GDM1 (cell line): ENCODE measurements at regions not wholly inside any gene's neighbourhood (a gene's known extent, or its start where the extent isn't known, plus 50 kb on each side); places are given as distances from the start of the nearest gene placed in this dataset.

Experiments
- DNase-seq: peaks from one replicate; lab custom pipeline; 2025; lab: John Stamatoyannopoulos, UW

DNA sequence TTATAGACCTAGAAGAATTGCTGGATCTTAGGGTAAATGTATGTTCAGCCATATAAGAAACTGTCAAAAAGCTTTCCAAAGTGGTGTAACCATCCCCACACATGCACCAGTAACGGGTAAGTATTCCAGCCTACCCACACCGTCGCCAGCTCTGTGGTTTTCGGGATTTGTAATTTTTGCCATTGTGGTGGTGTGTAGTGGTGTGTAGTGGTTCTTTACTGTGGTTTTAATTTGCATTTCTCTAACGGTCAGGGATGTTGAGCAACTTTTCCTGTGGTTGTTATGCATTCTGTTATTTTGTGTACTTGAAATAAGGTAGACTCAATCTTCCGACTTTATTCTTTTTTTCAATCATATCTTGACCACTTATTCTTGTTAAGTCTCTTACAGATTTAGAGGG lies 342.4 kb upstream of the AJAP1 start:
- DNase-seq, result no peak

DNA sequence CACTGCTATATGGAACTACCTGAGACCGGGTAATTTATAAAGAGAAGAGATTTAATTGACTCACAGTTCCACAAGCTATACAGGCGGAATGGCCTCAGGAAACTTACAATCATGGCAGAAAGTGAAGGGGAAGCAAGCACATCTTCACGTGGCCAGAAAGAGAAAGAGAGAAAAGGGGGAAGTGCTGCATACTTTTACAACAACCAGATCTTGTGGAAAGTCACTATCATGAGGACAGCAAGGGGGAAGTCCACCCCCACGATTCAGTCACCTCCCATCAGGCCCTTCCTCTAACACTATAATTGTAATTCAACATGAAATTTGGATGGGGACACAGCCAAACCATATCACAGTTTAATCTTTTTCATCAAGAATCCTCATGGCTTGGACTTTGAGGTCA lies 339.2 kb upstream of the AJAP1 start:
- DNase-seq, result no peak

DNA sequence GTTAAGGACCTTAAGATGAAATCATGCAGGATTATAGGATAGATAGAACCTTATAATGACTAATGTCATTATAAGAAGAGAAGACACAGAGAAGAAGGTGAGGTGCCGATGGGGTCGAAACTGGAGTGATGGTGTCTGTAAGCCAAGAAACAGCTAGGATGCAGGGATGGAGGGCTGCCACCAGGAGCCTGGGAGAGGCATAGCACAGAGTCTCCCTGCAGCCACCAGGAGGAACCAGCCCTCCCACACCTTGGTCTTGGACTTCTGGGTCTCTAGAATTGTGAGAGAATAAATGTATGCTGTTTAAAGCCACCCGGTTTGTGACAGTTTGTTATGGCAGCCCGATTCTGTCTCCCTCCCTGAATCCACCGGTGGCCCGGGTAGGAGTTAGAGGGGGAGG lies 337.2 kb upstream of the AJAP1 start:
- DNase-seq, result no peak

DNA sequence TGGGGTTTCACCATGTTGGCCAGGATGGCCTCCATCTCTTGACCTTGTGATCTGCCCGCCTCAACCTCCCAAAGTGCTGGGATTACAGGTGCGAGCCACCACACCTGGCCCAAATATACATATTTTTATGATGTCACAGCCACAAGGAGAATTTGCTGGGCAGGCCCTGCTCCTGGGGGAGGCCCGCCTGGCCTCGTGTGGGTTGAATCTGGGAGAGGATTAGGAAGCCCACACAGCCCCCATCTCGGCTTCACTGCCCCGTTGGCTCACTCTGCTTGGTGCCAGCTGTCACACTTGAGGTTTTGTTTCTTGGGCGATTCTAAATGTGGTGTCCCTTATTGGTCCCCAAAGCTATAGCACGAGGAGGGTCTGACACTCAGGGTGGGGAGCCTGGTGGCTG lies 335.7 kb upstream of the AJAP1 start:
- no peak for DNase-seq

DNA sequence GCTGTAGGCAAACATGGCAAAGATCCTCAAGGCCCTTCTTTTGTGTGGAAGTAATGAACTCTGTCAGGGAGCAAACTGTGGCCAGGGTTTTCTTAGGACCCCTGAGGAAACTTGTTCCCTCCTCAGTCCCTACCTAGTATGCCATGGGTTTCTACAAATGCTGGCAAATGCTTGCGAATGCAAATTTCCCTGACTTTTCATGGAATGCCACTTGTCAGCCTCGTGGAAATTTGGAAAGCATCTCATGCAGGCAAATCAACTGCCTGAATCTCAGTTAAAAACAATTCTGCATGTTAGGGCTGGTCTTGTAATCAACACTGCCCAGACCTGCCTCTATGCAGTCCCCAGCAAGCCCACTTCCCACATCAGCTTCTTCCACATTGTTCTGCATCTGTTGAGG lies 334.9 kb upstream of the AJAP1 start:
- no peak for DNase-seq

DNA sequence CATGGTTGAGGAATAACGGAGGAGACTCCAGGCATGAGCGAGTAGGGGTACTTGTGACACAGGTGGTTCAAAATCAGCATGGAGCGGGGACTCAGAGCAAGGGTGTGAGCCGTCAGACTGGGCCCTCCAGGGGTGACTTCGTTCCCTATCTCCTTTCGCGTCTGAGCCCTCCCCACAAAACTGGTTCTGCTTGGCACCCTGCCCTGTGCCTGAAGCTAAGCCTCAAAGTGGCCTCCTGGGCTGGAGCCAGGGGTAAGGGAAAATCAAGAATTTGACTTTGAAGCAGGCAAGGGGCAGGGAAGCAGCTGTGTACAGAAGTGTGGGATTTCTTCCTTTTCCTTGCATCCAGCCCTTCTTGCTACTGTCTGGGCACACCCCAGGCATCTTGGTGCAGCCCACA lies 331.5 kb upstream of the AJAP1 start:
- DNase-seq, result no peak

DNA sequence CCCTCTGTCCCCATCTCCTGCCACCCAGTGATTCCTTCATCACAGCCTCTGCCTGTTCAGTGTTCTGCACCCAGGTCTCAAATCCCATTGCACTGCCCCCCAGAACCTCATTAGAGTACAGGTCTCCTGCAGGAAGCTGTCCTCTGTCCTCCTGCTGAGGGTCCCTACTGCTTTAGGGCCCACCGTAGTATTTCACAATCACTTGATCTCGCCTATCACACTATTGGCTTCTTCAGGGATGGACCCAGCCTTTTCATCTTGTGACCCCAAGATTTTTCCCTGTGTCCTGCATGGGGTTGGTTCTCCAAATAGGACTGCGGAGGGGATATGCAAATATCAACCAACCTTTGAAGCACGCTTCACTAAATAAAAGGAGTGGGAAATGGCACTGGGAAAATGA lies 331.1 kb upstream of the AJAP1 start:
- DNase-seq, result no peak

DNA sequence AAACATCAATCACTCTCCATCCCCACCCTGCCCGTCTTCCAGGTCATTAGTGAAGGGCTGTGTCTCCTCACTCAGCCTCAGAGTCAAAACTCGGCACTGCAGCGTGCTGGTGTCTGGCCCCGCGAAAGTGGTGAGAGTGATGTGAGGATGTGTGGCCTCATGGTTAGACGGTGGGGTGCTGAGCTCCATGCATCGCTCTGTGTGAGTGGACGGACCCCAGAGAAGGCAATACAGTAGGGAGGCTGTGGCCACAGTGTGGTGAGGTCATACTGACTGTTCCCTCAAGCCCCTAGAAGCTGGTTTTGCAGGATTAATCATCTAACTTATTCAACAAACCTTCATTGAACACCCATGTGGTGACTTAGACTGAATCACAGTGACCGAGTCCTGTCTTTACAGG lies 329.9 kb upstream of the AJAP1 start:
- no peak for DNase-seq

DNA sequence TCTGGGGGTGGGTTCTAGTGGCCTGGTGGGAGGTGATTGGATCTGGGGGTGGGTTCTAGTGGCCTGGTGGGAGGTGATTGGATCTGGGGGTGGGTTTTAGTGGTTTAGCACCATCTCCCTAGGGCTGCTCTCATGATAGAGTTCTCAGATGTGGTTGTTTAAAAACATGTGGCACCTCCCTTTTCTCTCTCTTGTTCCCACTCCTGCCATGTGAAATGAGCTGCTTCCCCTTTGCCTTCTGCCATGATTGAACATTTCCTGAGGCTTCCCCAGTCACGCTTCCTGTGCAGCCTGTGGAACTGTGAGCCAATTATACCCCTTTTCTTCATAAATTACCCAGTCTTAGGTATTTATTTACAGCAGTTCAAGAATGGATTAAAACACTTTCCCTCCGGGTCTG lies 327.3 kb upstream of the AJAP1 start:
- no peak for DNase-seq

DNA sequence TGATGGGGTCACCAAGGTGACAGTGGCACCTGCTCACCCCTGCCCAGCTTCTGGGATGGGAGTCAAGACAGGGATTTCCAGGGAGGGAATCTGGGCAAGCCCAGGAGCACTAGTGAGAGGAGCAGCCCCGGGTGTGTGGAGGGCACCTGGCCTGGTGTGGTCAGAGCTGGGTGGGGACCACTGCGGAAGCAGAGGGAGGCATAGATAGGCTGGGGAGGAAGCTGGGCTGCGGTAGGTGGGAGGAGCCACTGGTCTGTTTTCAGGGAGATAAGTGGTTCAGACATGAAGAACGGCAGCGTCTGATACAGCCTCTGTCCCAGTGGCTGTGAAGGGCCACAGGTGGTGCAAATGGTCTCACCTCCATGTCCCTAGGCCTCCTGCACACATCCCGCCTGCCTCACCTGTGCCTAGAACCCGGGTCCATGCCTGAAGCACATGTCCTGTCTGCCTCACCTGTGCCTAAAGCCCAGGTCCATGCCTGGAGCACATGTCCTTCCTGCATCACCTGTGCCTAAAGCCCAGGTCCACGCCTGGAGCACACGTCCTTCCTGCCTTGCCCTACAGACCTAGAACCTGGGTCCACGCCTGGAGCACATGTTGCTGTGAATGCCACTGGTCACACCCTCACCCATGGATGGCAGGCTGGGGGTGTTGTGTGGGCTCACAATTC lies 325.9 kb upstream of the AJAP1 start:
- no peak for DNase-seq

DNA sequence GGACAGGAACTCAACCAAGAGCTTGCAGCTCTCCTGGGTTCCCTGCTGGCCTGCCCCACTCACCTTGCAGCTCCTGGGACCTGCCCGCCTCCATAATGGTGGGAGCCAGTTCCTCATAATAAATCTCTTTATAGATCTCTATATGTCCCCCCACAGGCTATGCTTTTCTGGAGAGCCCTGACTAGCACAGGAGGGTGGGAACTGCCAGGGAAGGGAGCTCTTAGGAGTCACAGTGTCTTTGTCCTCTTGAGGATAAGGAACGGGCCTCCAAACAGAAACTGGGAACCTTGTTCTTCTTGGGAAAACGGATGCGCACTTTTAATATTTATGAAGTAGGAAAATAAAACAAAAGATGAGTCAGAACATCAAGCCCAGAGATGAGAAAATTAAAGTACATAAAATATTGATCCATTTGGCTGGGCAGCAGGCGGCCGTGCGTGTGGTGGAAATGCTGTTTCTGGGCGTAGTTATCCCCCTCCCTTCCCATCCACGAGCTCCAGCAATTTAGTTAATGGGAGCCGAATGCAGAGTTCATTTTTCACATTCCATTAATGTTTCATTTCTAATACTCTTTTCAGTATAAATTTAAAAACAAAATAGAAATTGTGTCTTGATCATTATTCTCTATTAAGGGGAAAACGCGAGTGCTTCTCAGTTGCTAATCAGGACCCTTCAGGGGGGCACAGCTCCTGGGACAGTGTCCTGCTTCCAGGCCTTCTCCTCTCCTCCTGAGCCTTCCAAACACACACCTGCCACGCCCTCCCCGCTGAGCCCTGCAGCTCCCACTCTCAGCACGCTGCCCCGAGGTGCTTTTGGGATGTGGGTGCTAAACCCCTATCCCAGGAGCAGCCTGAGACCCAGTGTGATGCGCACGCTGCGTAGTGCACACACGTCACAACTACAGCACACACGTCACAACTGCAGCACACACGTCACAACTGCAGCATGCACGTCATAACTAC lies 323.3 kb upstream of the AJAP1 start:
- DNase-seq, result no peak

DNA sequence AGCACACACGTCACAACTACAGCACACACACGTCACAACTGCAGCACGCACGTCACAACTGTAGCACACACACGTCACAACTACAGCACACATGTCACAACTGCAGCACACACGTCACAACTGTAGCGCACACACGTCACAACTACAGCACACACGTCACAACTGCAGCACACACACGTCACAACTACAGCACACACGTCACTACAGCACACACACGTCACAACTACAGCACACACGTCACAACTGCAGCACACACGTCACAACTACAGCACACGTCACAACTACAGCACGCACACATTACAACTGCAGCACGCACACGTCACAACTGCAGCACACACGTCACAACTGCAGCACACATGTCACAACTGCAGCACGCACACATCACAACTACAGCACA lies 322.6 kb upstream of the AJAP1 start:
- no peak for DNase-seq

DNA sequence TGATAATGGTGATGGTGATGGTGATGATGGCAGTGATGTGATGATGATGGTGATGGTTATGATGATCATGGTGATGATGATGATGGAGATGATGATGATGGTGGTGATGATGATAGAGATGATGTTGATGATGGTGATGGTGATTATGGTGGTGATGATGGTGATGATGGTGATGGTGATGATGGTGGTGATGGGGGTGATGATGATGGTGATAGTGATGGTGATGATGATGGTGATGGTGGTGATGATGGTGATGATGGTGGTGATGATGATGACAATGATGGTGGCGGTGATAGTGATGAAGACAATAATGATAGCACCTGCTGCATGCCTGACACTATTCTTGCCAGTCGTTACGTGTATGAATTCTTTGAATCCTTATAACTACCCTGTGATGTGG lies 317.9 kb upstream of the AJAP1 start:
- DNase-seq, result no peak

DNA sequence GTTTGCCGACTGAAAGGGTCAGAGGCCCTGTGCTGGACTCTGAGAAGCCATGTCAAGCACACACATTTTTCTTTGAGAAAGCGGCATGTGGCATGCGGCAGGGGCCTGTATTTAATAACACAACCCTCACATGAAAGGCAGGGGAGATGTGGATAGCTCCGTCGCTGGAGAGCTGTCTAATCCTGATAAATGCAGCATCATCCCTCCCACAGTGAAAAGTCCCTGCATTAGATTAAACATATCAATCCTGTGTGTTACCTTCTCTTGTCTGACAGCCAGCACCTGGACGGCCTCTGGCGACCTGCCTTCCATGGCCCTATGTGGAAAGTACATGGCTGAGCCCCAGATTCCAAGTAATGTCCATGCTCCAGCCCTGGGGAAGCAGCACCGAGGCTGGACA lies 313.0 kb upstream of the AJAP1 start:
- no peak for DNase-seq

DNA sequence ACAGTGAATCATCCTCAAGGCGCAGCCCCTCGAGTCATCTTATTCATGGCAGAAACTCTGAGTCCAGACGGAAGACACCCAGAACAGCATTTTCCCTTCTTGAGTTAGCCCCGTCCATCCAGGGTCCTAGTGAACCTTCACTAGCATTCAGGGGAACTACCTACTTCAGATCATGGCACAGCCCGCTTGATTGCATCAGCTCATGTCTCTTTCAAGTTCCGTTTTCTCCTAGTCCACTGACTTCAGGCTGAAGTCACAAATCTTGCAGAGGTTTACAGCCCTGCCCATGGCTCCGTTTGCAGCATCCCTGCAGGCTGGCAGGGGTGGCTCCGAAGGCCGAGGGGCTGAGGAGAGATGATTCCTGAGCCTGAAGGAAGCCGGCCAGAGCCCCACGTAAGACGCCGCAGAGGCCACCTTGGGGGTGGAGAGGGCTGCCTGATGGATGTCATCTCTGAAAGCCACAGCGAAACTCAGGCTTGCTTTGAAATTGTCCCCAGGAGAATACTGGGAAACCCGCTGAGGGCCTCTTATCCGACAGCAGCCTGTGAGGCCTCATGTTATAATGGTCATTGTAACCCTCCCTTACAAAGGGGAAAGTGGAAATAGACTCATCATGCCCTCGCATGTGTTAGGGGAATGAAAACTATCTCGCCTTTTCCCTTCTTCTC lies 310.2 kb upstream of the AJAP1 start:
- DNase-seq, result no peak

DNA sequence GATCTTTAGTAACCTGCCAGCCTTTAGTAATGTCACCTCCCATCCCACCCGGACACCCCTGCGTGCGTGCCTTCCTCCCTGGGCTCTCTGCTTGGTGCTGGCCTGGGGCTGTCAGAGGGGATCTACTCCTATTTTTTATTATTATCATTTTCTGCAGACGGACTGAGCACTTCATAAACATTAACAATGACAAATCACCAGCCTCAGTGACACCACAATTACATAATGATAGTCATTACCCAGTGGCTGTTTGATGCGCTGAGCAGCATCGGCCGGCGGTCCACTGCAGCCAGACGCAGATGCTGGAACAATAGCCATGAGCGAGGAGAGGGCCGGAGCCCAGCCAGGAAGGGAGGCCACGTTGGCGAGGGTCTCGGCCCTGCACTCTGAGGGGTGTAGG lies 309.3 kb upstream of the AJAP1 start:
- no peak for DNase-seq

DNA sequence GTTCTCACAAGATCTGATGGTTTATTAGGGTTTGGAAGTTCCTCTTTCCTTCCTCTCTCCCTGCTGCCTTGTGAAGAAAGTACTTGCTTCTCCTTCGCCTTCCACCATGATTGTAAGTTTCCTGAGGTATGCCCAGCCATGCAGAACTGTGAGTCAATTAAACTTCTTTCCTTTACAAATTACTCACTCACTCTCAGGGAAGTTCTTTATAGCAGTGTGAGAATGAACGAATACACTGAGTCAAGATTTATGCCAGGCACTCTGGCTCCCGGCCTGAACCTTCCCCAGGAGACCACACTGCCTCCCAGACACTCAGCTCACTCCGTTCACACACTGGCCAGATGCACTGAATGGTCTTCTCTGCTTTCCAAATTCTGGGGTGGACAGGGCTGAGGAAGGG lies 308.3 kb upstream of the AJAP1 start:
- no peak for DNase-seq

DNA sequence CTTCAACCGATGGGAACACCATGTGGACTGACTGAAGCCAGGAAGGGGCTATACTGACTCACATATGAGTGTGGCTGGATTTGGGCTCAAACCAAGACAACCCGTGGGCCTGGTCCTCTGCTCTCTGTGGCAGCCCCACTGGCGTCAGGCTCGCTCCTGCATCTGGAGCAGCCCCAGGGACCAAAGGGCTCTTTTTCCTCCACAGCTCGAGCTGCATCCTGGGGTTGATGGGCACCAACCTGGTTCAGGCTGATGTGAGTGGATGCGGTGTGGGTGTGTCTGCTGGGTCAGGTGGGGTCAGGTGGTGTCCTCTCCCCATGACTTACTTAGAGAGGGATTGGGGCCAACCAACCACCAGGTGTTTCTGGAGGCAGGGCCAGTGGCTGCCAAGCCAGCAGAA lies 303.0 kb upstream of the AJAP1 start:
- no peak for DNase-seq

DNA sequence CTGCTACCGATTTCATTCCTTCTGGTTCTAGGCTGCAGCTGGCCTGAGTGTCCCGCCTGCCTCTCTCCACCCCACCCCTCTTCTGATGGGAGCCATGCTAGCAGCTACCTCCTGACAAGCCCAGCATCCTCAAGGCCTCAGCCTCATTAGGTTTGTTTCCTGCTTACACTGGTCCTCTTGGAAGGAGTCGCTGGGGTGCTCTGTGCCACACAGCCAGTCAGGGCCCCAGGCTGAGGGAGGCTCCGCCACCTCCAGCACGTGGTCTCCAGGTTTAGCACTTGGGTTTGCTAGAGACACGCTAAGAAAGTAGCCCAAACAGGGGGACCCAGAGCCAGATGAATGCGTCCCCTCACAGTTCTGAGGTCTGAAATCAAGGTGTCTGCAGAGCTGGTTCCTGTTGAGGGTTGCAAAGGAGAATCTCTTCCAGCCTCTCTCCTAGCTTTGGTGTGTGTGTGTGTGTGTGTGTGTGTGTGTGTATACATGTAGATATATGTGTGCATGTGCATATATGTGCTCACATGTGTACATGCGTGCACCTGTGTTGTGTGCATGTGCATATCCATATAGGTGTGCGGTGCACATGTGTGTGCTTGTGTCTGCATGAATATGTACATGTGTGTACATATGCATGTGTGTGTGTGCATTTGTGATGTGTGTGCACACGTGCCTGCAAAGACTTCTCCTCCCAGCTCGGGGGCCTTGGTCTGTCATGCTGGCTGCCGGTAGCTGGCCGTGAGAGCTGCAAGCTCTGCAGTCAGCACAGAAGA lies 301.1 kb upstream of the AJAP1 start:
- no peak for DNase-seq

DNA sequence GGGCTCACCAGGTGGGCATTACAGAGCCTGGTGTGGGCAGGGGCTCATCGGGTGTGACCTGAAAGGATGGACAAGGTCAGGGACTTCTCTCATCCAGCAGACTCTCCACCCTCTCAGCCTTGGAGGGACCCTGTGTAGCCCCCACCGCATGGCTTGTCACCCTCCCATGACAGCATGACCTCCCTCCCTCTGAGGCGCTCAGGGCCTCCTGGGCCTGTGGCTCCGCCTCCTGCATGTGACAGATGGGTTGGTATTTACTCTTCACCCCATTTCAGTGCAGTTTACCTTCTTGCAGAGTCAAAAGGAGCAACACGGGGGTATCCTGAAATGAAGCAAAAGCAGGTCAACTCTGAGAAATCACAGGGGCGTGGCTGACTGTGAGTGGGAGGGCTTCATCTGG lies 298.6 kb upstream of the AJAP1 start:
- DNase-seq, result no peak

DNA sequence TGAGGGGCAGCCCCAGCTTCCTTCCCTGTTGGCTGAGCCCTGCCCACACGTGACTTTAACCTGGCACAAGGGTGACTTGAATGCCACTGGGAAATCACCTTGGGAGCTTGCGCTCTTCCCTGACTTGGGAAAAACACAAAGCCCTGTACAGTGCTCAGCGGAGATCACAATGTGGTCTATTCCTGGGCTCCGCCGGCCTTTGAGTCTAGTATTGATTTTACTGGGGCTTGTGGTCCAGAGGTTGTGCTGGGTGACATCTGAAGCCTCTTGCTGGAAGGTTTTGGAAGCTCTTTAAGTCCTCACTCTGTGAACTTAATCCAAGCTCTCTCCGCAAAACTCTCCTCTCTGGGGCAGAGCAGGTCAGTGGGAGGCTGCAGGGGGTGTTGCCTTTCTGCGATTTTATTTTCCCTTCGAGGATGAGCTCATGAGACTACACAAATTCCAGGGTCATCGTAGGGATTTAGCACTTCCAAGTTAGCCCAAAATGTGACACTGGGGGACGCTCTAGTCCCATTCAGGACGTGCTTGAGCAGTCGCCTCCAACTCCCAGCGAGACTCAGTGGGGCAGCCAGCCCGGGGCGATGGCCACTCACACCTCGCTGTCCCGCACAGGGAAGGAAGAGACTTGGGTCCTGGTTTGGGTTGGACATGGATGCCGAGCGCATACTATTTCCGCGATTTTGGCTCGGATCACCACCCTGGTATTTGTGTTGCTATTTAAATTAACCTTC lies 291.9 kb upstream of the AJAP1 start:
- DNase-seq, result no peak

DNA sequence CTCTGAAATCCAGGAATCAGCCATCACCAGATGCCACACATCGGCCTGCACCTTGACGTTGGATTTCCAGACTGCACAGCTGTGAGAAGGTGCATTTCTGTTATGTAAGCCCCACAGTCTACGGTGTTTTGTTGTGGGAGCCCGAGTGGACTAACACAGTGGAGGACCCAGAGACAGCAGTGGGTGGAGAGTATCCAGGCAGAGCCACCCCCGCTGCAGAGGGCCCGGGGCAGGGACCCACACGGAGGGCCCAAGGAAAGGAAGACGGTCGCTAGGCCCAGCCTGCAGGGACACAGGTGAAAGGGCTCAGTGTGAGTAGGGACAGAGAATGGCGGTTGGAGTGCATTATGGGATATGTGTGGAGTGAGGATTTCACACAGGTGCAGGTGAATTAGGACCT lies 288.3 kb upstream of the AJAP1 start:
- DNase-seq, result no peak
